ENCODE measurements at regions not wholly inside any gene's neighbourhood (a gene's known extent, or its start where the extent isn't known, plus 50 kb on each side); places are given as distances from the start of the nearest gene placed in this dataset.

GRCh38 chr20:48181261-48181935 lies 396.1 kb upstream of the SULF2 start:
- no peak for DNase-seq (ENCODE audit: low read depth)

GRCh38 chr20:48180618-48181017 lies 395.3 kb upstream of the SULF2 start:
- no peak for DNase-seq (ENCODE audit: low read depth)

GRCh38 chr20:48180024-48180423 lies 394.7 kb upstream of the SULF2 start:
- no peak for DNase-seq (ENCODE audit: low read depth)

GRCh38 chr20:48178633-48179032 lies 393.4 kb upstream of the SULF2 start:
- DNase-seq (ENCODE audit: low read depth), result no peak

GRCh38 chr20:48177058-48177457 lies 391.8 kb upstream of the SULF2 start:
- no peak for DNase-seq (ENCODE audit: low read depth)

- DNase-seq (ENCODE audit: low read depth), result no peak
Observed at GRCh38 chr20:48176139-48176538, 390.9 kb upstream of the SULF2 start.

GRCh38 chr20:48175261-48175660 lies 390.0 kb upstream of the SULF2 start:
- DNase-seq (ENCODE audit: low read depth), result no peak

GRCh38 chr20:48172357-48172702 lies 387.0 kb upstream of the SULF2 start:
- DNase-seq (ENCODE audit: low read depth), result no peak

- no peak for DNase-seq (ENCODE audit: low read depth)
Observed at GRCh38 chr20:48171626-48172356, 386.5 kb upstream of the SULF2 start.

GRCh38 chr20:48171071-48171470 lies 385.8 kb upstream of the SULF2 start:
- DNase-seq (ENCODE audit: low read depth), result no peak

- no peak for DNase-seq (ENCODE audit: low read depth)
Observed at GRCh38 chr20:48170625-48171024, 385.3 kb upstream of the SULF2 start.

- no peak for DNase-seq (ENCODE audit: low read depth)
Observed at GRCh38 chr20:48169650-48170225, 384.5 kb upstream of the SULF2 start.

GRCh38 chr20:48166082-48166835 lies 381.0 kb upstream of the SULF2 start:
- DNase-seq (ENCODE audit: low read depth), result no peak

GRCh38 chr20:48165401-48165685 lies 380.1 kb upstream of the SULF2 start:
- no peak for DNase-seq (ENCODE audit: low read depth)

- no peak for DNase-seq (ENCODE audit: low read depth)
Observed at GRCh38 chr20:48164566-48165400, 379.5 kb upstream of the SULF2 start.

GRCh38 chr20:48164034-48164433 lies 378.8 kb upstream of the SULF2 start:
- DNase-seq (ENCODE audit: low read depth), result no peak

- DNase-seq (ENCODE audit: low read depth), result no peak
Observed at GRCh38 chr20:48163505-48163904, 378.2 kb upstream of the SULF2 start.

GRCh38 chr20:48162621-48163020 lies 377.3 kb upstream of the SULF2 start:
- no peak for DNase-seq (ENCODE audit: low read depth)

GRCh38 chr20:48159145-48160008 lies 374.1 kb upstream of the SULF2 start:
- no peak for DNase-seq (ENCODE audit: low read depth)

GRCh38 chr20:48158014-48158413 lies 372.7 kb upstream of the SULF2 start:
- DNase-seq (ENCODE audit: low read depth), result no peak

Data from forelimb muscle (tissue), 1 donor.